HT1080 (cell line): ENCODE measurements at regions not wholly inside any gene's neighbourhood (a gene's known extent, or its start where the extent isn't known, plus 50 kb on each side); places are given as distances from the start of the nearest gene placed in this dataset.

ENCODE experiments used
- DNase-seq: peaks from one replicate; pipeline ENCODE4 v3.0.0-alpha.2; 2015; ENCODE audit warnings: low read depth

DNA sequence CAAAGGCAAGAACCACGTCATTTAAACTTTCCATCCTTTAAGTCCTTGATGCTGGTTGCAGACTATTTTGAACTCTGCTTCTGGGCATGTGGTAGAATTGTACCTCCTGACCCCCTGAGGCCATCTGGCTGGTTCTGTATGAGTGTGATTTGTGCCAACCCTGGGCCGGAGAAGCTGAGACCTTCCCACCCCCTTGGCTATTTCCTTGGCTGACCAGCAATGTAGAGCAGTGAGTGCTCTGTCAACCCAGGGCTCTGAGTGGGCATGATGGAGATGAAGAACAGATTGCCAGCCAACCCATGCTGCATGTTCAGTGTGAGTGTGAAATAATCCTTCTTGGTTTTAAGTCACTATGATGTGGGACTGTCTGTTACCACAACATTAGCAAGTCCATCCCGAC, 82.1 kb upstream of the RASGRP1 start:
- no peak for DNase-seq

DNA sequence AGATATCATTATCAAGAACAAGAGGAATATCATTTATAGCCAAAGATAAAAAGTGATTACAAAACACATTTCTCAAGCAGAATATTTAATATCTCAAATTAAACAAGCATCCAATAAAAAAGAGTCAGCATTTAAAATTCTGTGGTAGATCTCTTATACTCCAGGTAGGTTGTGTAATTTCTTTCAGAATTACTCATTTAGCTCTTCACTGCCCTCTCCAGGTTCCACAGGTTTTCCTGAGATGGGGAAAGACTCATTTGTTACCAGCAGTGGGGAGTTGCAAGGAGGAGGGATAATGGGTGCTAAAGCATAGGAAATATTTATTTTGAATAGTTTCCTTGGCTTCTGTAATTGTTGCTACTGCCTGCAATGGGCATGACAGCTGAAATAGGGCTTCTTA, 83.1 kb upstream of the RASGRP1 start:
- DNase-seq = no peak

DNA sequence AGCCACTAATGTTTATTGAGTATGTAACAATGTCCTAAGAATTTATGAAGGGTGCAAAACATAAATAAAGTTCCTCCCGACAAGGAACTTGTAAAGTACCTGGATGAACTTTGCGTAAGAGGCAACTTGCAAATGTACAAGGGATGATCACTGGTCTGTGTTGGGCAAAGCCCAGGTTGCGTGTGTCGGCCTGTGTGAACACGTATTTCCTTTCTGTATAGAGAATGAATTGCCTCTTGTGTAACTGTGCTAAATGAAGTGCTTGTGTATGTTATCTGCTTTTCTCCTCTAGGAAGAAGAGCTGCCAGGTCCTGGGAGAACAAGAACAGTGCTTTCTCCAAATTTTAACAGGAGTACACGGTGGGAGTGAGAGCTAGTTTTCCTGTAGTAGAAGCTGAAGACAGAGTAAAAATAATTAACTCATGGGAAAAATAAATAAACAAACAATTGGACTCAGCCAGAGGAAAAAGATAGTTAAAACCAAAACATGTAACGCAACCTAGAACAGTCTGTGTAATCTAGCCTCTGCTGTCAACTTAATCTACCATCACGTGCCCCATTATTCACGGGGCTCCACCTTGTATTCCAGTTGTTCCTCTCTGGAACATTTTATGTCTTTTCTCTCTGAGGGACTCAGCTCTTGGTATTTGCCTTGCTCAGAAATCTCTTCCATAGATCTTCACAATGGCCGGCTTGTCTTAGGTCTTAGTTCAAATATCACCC, 83.7 kb upstream of the RASGRP1 start:
- no peak for DNase-seq

DNA sequence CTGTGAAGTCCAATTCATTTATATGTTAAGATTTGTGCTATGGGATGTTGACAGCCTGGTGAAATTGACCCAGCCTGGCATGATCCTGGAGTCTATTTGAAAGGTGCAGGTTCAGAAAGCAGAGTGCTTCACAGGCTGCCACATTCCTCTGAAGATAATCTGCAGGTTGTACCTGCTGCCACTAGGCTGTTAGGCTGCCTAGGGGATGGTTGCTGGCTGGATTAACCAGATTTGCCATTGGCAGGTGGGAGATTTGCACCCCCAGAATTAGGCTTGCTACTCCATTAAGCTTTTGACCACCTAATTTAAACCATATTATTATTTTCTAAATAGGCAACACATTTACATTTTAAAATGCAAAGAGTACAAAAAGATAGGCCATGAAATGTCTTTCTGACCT, 85.8 kb upstream of the RASGRP1 start:
- no peak for DNase-seq

DNA sequence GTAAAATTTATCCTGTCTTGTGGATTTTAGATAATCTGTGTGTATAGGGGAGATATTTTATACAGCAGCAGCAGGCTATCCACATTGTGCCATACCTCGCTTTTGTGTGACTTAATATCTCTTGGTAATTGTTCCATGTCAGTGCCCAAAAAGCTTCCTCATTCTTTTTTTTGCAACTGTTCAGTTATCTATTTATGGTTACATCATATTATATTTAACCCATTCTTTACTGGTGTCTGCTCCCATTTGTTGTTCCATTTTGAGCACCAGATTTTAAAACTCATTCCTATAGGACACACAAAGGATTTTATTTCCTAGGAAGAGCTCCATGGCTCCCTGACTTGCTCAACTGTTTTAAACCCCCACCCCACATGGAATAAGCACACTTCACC, 86.3 kb upstream of the RASGRP1 start:
- no peak for DNase-seq

DNA sequence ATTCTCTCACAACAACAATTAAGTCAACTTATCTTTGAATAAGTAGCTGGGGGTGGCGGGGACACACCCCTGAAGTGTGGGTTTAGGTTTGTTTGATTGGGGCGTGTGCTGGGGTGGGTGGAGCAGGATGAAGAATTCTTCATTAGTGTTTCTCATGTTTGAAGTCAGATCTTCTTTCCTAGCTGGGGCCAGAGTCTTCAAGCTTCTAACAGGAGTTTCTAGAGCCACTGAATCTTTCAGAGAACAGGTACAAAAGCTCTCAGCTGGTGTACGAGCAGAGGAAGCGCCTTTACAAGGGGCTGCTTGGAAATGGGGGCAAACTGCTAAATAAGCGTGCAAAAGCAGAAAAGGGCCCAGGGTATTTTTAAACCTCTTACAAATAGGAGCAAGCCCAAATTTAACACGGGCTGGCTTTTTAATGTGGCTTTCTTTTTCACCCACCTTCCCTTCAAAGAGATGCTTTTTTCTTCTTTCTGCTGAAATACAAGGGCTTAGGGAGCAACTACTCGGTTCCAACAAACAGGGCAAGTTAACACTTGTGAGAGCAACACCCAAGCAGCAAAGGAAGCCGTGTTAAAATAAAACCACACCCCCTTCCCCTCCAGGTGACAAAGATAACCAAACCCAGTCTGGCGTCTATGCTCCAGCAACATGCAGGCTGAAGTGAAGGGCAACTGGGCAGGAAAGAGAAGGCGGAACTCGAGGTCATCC, 86.9 kb upstream of the RASGRP1 start:
- no peak for DNase-seq

DNA sequence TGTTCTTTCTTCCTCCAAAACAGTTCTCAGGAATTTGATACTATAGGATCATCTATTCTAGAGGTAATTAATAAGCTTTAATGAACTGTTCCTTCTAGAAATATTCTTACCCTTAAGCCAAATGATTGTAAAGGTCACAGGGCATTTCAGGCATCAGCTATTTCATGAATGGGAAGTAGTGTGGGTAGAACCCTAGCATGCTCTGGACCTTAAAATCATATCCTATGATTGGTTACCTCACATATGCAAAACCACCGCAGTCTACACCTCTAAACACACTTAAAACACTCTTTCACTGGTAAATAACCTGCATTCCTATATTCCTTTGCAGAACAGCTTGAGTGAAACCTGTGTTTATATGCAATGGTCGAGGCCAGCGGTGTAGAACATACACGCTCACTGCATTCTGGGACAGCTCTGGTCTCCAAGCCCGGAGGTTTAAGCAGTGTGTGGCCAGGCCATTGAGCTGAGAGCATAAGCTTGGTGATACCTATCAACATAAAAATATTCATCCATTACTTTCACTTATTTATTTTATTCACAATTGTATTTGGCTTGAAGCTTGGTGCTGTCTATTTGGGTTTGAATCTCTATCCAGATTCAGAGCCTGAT, 87.7 kb upstream of the RASGRP1 start:
- no peak for DNase-seq

DNA sequence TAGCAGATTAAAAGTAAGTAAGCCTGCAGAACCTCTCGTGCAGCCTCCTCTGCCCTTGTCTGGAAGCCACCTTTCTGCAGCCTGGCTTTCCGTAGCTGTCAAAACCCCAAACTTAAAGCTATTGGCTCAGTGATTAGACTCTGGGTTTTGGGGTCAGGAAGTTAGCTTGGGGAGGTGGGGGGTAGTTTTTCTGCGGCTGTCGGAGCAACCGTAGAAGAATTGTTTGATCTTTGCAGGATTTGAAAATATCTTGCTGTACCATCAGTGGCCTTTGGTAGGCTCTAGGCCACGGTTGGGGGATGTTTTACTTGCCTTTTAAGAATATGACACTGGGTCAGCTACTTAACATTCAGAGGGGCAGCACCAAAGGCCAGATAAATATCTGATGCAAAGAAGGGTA, 88.4 kb upstream of the RASGRP1 start:
- DNase-seq = no peak

DNA sequence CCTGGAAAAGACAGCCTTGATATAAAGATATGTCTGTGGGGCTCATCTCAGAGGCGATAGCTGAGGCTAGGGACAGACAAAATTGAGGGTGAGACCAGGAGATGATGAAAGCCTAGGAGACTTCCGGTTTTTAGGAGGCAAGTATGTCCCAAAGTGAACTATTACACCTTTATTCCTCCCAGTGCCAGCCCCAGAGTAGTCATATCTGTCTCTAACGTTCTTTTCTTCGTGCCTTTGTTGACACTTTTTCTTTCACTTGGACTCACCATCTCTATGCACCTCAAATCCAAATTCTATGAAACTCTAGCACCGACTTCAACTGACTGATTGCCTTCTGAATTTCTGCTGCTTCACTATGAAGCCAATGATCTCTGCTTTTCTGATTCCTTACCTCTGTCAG, 93.8 kb upstream of the RASGRP1 start:
- no peak for DNase-seq

DNA sequence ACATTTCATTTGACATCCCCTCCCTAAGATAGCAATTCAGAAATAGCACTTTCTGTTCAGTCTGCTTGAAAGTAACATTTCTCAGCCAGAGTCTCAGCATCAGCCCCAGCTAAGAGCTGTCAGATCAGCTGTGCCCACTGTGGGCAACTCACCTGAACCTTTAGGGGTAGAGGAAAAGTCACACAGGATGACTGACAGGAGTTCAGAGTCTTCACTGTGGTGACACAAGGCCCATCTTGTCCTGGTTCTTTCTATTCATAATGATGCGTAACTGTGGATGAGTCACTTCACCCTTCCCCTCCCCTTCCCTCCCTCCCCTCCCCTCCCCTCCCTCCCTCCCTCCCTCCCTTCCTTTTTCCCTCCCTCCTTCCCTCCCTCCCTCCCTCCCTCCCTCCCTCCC, 96.1 kb upstream of the RASGRP1 start:
- peak; percentile 10 for DNase-seq

DNA sequence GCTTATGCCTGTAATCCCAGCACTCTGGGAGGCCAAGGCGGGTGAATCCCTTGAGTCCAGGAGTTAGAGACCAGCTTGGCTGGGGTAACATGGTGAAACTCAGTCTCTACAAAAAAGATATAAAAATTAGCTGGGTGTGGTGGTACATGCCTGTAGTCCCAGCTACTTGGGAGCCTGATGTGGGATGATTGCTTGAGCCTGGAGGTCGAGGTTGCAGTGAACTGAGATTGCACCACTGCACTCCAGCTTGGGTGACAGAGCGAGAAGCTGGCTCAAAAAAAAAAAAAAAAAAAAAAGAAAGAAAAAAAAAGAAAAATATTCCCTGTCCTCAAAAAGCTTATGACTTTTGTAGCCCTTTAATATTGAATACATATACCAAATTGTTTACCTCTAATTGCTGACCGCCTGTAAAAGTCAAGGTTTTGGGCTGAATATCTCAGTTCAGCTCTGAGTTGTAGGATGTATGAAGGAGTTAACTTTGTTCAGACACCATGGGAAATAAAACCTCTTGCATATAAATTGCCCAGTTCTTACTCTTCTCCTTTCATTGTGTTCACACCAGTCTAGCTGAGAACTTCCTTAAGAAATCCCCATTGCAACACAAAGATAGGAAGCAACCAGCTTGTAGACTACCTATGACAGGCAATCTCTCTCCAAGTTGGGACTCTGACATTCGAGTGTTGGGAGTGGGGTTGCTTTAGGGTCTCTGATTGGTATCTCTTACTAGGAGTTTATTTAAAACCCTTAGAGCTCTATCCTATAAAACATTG, 97.6 kb upstream of the RASGRP1 start:
- no peak for DNase-seq

DNA sequence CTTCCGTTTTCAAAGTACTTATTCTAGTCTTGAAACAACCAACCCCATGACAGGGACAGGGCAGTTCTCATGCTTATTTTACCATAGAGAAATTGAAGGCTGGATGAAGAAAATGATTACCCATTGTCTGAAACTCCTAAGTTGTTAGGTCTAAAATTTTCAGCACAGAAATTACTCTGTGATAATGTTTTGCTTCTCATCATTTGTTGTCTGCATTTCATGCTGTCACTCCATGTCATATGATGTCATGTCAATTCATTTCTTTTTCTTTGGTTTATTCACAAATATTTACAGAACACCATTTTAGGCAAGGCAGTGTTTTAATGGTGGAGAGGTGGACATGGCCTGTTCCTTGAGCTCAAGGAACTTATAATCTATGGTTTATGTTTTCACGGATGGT, 98.2 kb upstream of the RASGRP1 start:
- no peak for DNase-seq

DNA sequence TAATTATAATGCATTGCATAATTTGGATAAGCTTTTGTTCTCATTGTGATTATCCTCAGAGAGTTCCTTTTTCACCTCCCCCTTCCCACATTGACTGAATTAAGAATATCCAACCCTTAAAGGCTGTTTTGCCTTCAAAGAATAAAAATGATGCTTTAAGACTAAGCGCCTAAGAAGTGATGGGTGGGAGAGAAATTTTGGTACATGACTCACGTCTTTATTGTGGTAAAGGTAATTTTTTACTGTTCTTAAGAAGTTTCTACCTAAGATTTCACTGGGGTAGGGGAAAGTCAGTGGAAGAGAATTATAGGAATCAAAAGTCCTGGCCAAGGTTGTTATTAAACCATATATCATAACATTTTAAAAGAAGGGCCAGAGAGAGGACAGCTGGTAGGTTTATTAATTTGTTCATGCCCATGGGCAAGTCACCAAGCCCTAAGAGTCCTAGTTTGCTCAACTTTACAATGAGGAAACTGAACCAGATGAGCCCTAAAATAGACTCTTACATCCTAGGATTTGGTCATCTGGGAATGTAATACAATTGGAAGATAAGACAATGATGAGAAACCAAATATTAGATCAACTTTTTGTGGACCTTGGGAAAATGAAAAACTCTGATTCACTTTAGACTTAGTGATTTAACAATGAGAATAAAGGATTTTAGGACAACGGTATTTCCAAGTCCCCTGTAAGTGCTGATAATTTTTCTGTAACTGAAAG, 101.1 kb upstream of the RASGRP1 start:
- DNase-seq = no peak

DNA sequence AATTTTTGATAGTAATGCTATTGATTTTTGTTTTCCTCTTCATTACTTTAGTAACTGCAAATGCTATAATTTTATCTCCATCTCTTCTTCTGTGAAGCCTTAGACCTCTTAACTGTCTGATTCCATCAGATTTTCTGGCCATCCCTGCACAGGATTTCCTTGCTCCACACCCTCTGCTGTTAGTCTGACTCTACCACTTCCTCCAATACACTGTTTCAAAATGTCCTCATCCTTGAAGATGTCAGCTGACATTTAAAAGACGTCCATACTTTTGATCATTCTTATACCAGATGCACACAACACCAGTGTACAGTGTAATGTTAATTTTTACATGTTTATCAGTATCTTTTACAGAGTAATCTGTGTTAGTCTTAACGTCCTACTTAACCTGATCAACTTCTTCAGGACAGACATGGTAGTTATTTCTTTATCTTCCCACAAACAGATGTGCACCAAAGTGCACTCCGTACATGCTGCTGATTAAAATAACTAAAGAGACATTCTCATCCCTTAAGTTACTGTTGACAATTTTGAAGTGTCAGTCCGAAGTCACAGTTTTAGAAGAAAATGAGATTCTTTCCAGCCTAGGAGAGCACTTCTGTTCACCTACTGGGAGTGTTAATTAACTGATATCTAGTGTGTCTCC, 102.4 kb upstream of the RASGRP1 start:
- DNase-seq = no peak

DNA sequence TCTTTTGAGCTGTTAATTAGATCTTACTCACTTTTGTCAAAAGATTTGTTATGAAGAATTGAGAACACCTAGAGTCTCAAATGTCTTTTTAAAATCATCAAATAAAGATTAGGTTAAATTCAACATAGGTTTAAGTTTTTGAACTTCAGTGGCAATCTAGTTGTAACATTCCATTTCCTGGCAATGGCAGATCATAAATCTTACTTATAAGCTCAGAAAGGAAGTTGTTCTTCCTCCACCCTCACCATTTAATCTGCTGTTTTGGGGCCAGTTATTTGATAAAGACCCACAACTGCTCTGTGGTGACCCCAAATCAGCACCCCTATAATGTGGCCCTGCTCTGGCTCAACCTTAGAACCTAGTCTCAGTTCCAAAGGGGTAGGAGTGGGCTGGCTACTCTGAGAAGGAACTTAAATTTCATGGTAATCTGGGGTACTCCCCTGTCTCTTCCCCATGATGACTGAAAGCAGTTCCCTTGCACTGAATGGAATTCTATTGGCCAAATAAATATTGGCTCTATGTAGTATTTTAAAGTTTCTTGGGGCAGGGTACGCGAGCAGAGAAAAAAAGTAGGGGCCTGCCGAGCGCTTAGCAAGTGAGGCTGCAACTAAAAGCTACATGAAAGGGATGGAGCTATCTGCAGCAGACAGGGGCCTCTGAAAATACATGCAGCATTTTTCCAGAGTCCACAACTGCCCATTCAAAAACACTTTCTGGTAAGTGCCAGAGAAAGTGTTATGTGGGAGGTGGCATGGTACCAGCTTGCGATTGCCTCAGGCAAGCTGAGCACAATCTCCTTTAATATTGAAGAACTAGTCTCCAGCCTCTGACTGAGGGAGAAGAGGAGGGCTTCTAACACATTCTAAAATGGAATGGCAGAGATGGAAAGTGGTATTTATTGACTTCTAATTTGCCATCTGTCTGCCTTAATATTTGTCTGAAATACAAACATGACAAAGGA, 103.6 kb upstream of the RASGRP1 start:
- DNase-seq = no peak

DNA sequence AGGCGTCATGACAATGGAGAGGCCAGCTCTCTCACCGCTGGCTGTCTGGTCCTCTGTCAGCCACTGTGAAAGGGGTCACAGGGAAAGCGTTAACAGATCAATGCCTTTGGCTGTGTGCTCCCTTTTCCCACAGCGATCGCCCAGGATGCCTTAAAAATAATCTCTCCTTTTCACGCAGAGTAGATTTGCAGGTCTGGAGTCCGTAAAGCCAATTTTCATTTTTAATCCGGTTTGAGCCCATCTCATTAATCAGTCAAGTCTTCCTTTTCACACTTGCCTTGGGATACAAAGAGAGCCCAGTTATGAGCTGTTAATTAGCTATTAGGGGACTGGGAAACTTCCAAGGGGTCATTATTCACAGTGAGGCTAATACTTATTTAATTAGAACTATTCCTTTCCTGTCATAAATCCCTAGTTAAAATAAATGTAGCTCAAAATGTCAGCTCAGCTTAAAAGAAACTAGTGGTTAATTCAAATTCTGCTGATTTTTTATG, 104.3 kb upstream of the RASGRP1 start:
- DNase-seq = no peak

DNA sequence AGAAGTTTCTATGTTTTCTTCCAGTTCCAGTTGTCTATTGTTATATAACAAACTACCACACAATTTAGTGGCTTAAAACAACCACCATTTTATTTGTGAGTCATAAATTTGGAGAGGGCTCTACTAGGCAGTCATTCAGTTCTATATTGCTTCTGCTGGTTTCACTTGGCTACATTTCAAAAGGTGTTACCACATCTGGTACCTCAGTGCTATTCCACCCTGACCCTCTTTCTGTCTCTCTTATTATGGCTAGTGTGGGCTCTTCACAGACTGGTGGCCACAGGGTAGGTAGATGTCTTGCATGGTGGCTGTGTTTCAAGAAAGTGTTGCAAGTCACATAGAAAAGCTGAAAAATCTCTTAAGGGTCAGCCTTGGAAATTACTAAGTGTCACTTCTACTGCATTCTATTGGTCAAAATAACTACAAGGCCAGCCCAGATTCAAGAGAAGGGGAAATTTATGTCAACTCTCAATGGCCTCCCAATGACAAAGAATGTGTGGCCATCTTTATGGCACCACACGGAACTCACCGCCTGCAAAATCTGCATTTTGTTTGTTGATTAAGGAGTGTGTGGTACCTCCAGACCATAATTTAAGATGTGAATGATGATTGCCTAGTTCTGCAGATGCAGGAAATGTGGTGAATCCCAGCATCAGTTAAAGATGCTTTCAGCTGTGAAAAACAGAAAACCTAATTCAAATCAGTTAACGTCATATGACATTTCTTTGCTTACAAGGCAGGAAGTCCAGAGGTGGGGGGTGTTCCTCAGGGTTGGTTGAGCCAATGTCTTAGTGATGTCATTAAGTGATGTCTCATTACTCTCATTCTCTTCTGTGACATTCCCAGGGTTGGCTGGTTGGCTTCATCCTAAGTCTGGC, 105.8 kb upstream of the RASGRP1 start:
- no peak for DNase-seq

DNA sequence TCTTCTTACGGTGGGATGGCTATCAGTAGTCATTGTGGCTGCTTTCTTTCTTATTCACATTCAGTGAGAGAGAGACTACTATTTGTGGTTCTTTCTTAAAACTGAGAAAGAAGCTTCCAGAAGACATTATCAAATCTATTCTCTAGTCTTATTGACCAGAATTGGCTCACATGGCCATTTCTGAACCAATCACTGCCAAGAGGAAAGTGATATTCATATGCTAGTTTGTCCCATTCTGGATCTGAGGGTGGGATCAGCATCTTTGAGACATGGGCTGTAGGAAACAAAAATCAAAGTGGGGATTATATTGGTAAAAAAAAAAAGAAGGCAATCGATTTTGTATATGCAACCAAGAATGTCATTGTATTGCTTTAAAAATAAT, 106.4 kb upstream of the RASGRP1 start:
- DNase-seq = no peak
